HL-60 (cell line): ENCODE measurements at regions not wholly inside any gene's neighbourhood (a gene's known extent, or its start where the extent isn't known, plus 50 kb on each side); places are given as distances from the start of the nearest gene placed in this dataset.
"Not testable (repeated sequence)": the region's sequence is repeated elsewhere in the genome, so short reads cannot be mapped to it uniquely, and the experiment has no call there.

Experiments used
- DNase-seq, 2 experiments: peaks; one replicate each; pipeline ENCODE4 v3.0.0-alpha.2; 2010 to 2020; ENCODE audit warnings: low read depth in 1 of 2, low spot score in 1 of 2
- H3K27ac ChIP-seq: fragments of 250-450 bp; sonication (Bioruptor Pico); replicated peaks from 2 replicates; pipeline ENCODE4 v1.5.1; 2020; ENCODE audit warnings: mild to moderate bottlenecking, moderate library complexity
- H3K27me3 ChIP-seq: fragments of 250-450 bp; sonication (Bioruptor Pico); 2 replicates; pipeline ENCODE4 v1.5.1; 2021; ENCODE audit warnings: mild to moderate bottlenecking, moderate library complexity; ENCODE audit not compliant: insufficient read depth, poor library complexity, severe bottlenecking
- H3K4me3 ChIP-seq: replicated peaks from 2 replicates; pipeline ENCODE4 v1.5.1; 2011; ENCODE audit warnings: mild to moderate bottlenecking, control low read depth, low read length; ENCODE audit not compliant: insufficient read depth
- GABPA ChIP-seq: IDR thresholded peaks from 2 replicates; pipeline ENCODE4 v1.6.1; 2012; ENCODE audit warnings: low read depth
- POLR2AphosphoS5 ChIP-seq: IDR thresholded peaks from 2 replicates; pipeline ENCODE4 v1.6.1; 2012; ENCODE audit warnings: low read depth
- SPI1 ChIP-seq: IDR thresholded peaks from 2 replicates; pipeline ENCODE4 v1.6.1; 2012; ENCODE audit warnings: low read depth, mild to moderate bottlenecking, borderline replicate concordance
- TF ChIP-seq, protein P1 (sequence below): IDR thresholded peaks from one replicate; pipeline ENCODE4 v1.5.1; 2011; ENCODE audit warnings: low read length, control low read depth, inconsistent platforms; ENCODE audit not compliant: insufficient read depth
- TF ChIP-seq, protein P2 (sequence below): IDR thresholded peaks from 2 replicates; pipeline ENCODE4 v1.6.1; 2012; ENCODE audit warnings: low read depth; ENCODE audit not compliant: insufficient replicate concordance

DNA sequence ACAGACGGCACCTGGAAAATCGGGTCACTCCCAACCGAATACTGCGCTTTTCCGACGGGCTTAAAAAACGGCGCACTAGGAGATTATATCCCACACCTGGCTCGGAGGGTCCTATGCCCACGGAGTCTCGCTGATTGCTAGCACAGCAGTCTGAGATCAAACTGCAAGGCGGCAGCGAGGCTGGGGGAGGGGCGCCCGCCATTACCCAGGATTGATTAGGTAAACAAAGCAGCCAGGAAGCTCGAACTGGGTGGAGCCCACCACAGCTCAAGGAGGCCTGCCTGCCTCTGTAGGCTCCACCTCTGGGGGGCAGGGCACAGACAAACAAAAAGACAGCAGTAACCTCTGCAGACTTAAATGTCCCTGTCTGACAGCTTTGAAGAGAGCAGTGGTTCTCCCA, 64.5 kb downstream of the SLC30A10 start:
- not testable (repeated sequence) for H3K4me3 ChIP-seq, H3K27me3 ChIP-seq, H3K27ac ChIP-seq, DNase-seq

DNA sequence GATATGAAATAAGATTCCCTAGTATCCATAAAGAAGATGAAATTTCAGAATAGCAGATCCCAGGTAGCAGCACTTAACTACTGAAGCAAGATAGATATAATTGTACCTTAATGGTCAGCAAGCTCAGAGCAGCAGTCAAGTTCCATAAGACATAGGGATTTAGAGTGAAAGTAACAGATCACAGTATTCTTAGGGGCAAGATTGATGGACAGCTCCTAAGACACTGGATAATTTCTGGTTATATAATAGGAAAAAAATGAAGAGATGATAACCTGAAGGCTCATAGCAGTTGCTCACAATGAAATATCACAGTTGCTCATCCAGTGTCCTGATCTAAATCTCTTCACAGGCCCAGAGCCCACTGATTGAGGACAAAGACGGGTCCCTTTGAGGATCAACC, 66.0 kb downstream of the SLC30A10 start:
- H3K27ac ChIP-seq, result no peak overlapping the region
- no peaks in the 10 kb centered on the region for H3K27me3 ChIP-seq
- DNase-seq, result no peak
- TF ChIP-seq, protein P1, sequence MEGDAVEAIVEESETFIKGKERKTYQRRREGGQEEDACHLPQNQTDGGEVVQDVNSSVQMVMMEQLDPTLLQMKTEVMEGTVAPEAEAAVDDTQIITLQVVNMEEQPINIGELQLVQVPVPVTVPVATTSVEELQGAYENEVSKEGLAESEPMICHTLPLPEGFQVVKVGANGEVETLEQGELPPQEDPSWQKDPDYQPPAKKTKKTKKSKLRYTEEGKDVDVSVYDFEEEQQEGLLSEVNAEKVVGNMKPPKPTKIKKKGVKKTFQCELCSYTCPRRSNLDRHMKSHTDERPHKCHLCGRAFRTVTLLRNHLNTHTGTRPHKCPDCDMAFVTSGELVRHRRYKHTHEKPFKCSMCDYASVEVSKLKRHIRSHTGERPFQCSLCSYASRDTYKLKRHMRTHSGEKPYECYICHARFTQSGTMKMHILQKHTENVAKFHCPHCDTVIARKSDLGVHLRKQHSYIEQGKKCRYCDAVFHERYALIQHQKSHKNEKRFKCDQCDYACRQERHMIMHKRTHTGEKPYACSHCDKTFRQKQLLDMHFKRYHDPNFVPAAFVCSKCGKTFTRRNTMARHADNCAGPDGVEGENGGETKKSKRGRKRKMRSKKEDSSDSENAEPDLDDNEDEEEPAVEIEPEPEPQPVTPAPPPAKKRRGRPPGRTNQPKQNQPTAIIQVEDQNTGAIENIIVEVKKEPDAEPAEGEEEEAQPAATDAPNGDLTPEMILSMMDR, result no peak
- TF ChIP-seq, protein P2, sequence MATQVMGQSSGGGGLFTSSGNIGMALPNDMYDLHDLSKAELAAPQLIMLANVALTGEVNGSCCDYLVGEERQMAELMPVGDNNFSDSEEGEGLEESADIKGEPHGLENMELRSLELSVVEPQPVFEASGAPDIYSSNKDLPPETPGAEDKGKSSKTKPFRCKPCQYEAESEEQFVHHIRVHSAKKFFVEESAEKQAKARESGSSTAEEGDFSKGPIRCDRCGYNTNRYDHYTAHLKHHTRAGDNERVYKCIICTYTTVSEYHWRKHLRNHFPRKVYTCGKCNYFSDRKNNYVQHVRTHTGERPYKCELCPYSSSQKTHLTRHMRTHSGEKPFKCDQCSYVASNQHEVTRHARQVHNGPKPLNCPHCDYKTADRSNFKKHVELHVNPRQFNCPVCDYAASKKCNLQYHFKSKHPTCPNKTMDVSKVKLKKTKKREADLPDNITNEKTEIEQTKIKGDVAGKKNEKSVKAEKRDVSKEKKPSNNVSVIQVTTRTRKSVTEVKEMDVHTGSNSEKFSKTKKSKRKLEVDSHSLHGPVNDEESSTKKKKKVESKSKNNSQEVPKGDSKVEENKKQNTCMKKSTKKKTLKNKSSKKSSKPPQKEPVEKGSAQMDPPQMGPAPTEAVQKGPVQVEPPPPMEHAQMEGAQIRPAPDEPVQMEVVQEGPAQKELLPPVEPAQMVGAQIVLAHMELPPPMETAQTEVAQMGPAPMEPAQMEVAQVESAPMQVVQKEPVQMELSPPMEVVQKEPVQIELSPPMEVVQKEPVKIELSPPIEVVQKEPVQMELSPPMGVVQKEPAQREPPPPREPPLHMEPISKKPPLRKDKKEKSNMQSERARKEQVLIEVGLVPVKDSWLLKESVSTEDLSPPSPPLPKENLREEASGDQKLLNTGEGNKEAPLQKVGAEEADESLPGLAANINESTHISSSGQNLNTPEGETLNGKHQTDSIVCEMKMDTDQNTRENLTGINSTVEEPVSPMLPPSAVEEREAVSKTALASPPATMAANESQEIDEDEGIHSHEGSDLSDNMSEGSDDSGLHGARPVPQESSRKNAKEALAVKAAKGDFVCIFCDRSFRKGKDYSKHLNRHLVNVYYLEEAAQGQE, result no peak
- TF ChIP-seq POLR2AphosphoS5 (no peak), GABPA (no peak), SPI1 (no peak)
- no peak overlapping the region for H3K4me3 ChIP-seq

GRCh38 chr1:219858980-219859379, 69.4 kb downstream of the SLC30A10 start:
- Histone ChIP-seq H3K27me3 (no peaks in the 10 kb centered on the region), H3K27ac (no peak overlapping the region), H3K4me3 (no peak overlapping the region)
- DNase-seq, result no peak
- TF ChIP-seq, protein P2, result no peak
- TF ChIP-seq SPI1 (no peak), GABPA (no peak), POLR2AphosphoS5 (no peak)
- TF ChIP-seq, protein P1, result no peak

DNA sequence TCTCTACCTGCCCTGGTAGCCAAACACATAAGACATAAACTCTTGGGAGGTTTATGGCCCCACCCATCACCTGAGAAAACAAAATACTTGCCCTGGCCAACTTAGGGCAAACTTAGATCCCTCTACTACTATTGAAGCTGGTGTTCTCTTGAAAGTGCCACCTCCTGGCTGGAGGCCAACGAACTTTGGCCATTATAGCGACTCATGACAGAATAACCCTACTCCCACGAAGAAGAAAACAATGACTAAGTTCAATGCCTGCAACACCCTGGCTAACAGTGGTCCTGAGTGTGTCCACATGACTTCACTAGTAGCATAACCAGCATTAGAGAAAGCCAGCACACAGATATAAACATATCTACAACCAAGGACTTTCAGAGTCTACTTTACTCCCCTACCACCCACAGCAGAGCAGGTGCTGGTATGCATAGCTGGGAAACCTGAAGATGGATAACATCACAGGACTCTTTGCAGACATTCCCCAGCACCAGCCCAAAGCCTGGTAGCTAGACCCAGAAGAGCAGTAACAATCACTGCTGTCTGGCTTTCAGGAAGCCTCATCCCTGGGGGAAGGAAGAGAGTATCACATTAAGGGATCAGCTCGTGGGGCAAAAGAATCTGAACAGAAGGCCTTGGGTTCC, 81.0 kb downstream of the SLC30A10 start:
- TF ChIP-seq, protein P2, result no peak
- TF ChIP-seq GABPA (no peak), POLR2AphosphoS5 (no peak), SPI1 (no peak)
- TF ChIP-seq, protein P1, result no peak
- Histone ChIP-seq H3K27me3 (peaks cover 9% of the 10 kb centered on the region), H3K27ac (no peak overlapping the region), H3K4me3 (no peak overlapping the region)
- no peak for DNase-seq

DNA sequence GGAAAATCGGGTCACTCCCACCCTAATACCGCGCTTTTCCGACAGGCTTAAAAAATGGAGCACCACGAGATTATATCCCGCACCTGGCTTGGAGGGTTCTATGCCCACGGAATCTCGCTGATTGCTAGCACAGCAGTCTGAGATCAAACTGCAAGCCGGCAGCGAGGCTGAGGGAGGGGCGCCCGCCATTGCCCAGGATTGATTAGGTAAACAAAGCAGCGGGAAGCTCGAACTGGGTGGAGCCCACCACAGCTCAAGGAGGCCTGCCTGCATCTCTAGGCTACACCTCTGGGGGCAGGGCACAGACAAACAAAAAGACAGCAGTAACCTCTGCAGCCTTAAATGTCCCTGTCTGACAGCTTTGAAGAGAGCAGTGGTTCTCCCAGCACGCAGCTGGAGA, 88.8 kb downstream of the SLC30A10 start:
- H3K27me3 ChIP-seq, H3K27ac ChIP-seq, DNase-seq, H3K4me3 ChIP-seq: not testable (repeated sequence)
